Activated naive CD4-positive, alpha-beta T cell treated with anti-CD3 and anti-CD28 coated beads, Interleukin-2, amount 50 U/mL, for 24 hours (primary cell): ENCODE measurements at regions not wholly inside any gene's neighbourhood (a gene's known extent, or its start where the extent isn't known, plus 50 kb on each side); places are given as distances from the start of the nearest gene placed in this dataset.
A peak's percentile ranks its signal among the peaks of the same experiment; 100 is the strongest.

Experiments used
- H3K27ac Mint-ChIP-seq: one replicate; pipeline ENCODE4 v1.8.0; 2021; ENCODE audit warnings: mild to moderate bottlenecking, mixed read lengths
- H3K27me3 Mint-ChIP-seq: one replicate; pipeline ENCODE4 v1.8.0; 2021; ENCODE audit warnings: mixed read lengths
- H3K36me3 Mint-ChIP-seq: one replicate; pipeline ENCODE4 v1.8.0; 2021; ENCODE audit warnings: mixed read lengths
- H3K4me1 Mint-ChIP-seq: one replicate; pipeline ENCODE4 v1.8.0; 2021; ENCODE audit warnings: mixed read lengths
- H3K4me3 Mint-ChIP-seq: one replicate; pipeline ENCODE4 v1.8.0; 2021; ENCODE audit warnings: mild to moderate bottlenecking, mixed read lengths
- H3K9me3 Mint-ChIP-seq: one replicate; pipeline ENCODE4 v1.8.0; 2021; ENCODE audit warnings: mixed read lengths

- Mint-ChIP-seq H3K9me3 (peaks cover 4% of the 10 kb centered on the region), H3K27ac (peak overlapping the region; percentile 99), H3K27me3 (no peaks in the 10 kb centered on the region), H3K4me3 (no peak overlapping the region), H3K4me1 (peaks cover 77% of the 10 kb centered on the region), H3K36me3 (no peaks in the 10 kb centered on the region)
Observed at GRCh38 chr16:85987750-85988078, 88.8 kb downstream of the IRF8 start.

- H3K27ac Mint-ChIP-seq, result peak overlapping the region; percentile 99
- H3K36me3 Mint-ChIP-seq, result no peaks in the 10 kb centered on the region
- peaks cover 77% of the 10 kb centered on the region for H3K4me1 Mint-ChIP-seq
- no peaks in the 10 kb centered on the region for H3K27me3 Mint-ChIP-seq
- peaks cover 4% of the 10 kb centered on the region for H3K9me3 Mint-ChIP-seq
- peak overlapping the region; percentile 78 for H3K4me3 Mint-ChIP-seq
Observed at GRCh38 chr16:85988306-85988705, 89.3 kb downstream of the IRF8 start.

GRCh38 chr16:85988723-85989313, 89.9 kb downstream of the IRF8 start:
- H3K9me3 Mint-ChIP-seq, result peaks cover 4% of the 10 kb centered on the region
- no peaks in the 10 kb centered on the region for H3K36me3 Mint-ChIP-seq
- H3K4me3 Mint-ChIP-seq, result peak overlapping the region; percentile 78
- no peaks in the 10 kb centered on the region for H3K27me3 Mint-ChIP-seq
- H3K27ac Mint-ChIP-seq, result peak overlapping the region; percentile 99
- H3K4me1 Mint-ChIP-seq, result peaks cover 77% of the 10 kb centered on the region

GRCh38 chr16:85989376-85989775, 90.4 kb downstream of the IRF8 start:
- no peaks in the 10 kb centered on the region for H3K27me3 Mint-ChIP-seq
- peak overlapping the region; percentile 78 for H3K4me3 Mint-ChIP-seq
- peak overlapping the region; percentile 99 for H3K27ac Mint-ChIP-seq
- peaks cover 77% of the 10 kb centered on the region for H3K4me1 Mint-ChIP-seq
- H3K36me3 Mint-ChIP-seq, result no peaks in the 10 kb centered on the region
- H3K9me3 Mint-ChIP-seq, result peaks cover 4% of the 10 kb centered on the region

- Mint-ChIP-seq H3K27ac (peak overlapping the region; percentile 99), H3K27me3 (no peaks in the 10 kb centered on the region), H3K36me3 (no peaks in the 10 kb centered on the region), H3K4me1 (peaks cover 75% of the 10 kb centered on the region), H3K4me3 (peak overlapping the region; percentile 66), H3K9me3 (peaks cover 4% of the 10 kb centered on the region)
Observed at GRCh38 chr16:85989863-85990643, 91.1 kb downstream of the IRF8 start.

- Mint-ChIP-seq H3K9me3 (peaks cover 4% of the 10 kb centered on the region), H3K27ac (peak overlapping the region; percentile 99), H3K4me3 (no peak overlapping the region), H3K36me3 (no peaks in the 10 kb centered on the region), H3K27me3 (no peaks in the 10 kb centered on the region), H3K4me1 (peaks cover 75% of the 10 kb centered on the region)
Observed at GRCh38 chr16:85990861-85991301, 91.9 kb downstream of the IRF8 start.

- H3K4me3 Mint-ChIP-seq, result no peak overlapping the region
- peak overlapping the region; percentile 99 for H3K27ac Mint-ChIP-seq
- peaks cover 75% of the 10 kb centered on the region for H3K4me1 Mint-ChIP-seq
- peaks cover 2% of the 10 kb centered on the region for H3K36me3 Mint-ChIP-seq
- peaks cover 4% of the 10 kb centered on the region for H3K9me3 Mint-ChIP-seq
- H3K27me3 Mint-ChIP-seq, result no peaks in the 10 kb centered on the region
Observed at GRCh38 chr16:85991425-85991824, 92.5 kb downstream of the IRF8 start.

GRCh38 chr16:85991856-85992255, 92.9 kb downstream of the IRF8 start:
- Mint-ChIP-seq H3K4me1 (peaks cover 74% of the 10 kb centered on the region), H3K27me3 (no peaks in the 10 kb centered on the region), H3K9me3 (peaks cover 4% of the 10 kb centered on the region), H3K36me3 (peaks cover 2% of the 10 kb centered on the region), H3K4me3 (no peak overlapping the region), H3K27ac (peak overlapping the region; percentile 99)

GRCh38 chr16:85992359-85992758, 93.4 kb downstream of the IRF8 start:
- H3K4me1 Mint-ChIP-seq, result peaks cover 69% of the 10 kb centered on the region
- H3K4me3 Mint-ChIP-seq, result no peak overlapping the region
- peaks cover 2% of the 10 kb centered on the region for H3K36me3 Mint-ChIP-seq
- peaks cover 4% of the 10 kb centered on the region for H3K9me3 Mint-ChIP-seq
- H3K27me3 Mint-ChIP-seq, result no peaks in the 10 kb centered on the region
- peak overlapping the region; percentile 99 for H3K27ac Mint-ChIP-seq

GRCh38 chr16:85992779-85993178, 93.8 kb downstream of the IRF8 start:
- Mint-ChIP-seq H3K4me3 (no peak overlapping the region), H3K27ac (peak overlapping the region; percentile 26), H3K27me3 (no peaks in the 10 kb centered on the region), H3K4me1 (peaks cover 67% of the 10 kb centered on the region), H3K9me3 (peaks cover 4% of the 10 kb centered on the region), H3K36me3 (peaks cover 2% of the 10 kb centered on the region)

GRCh38 chr16:85994492-85995490, 95.8 kb downstream of the IRF8 start:
- H3K4me1 Mint-ChIP-seq, result peaks cover 57% of the 10 kb centered on the region
- H3K36me3 Mint-ChIP-seq, result peaks cover 2% of the 10 kb centered on the region
- peaks cover 4% of the 10 kb centered on the region for H3K9me3 Mint-ChIP-seq
- H3K4me3 Mint-ChIP-seq, result peak overlapping the region; percentile 56
- no peaks in the 10 kb centered on the region for H3K27me3 Mint-ChIP-seq
- peak overlapping the region; percentile 92 for H3K27ac Mint-ChIP-seq

GRCh38 chr16:85995541-85996423, 96.8 kb downstream of the IRF8 start:
- Mint-ChIP-seq H3K4me1 (peaks cover 48% of the 10 kb centered on the region), H3K27me3 (no peaks in the 10 kb centered on the region), H3K9me3 (no peaks in the 10 kb centered on the region), H3K36me3 (peaks cover 2% of the 10 kb centered on the region), H3K27ac (peak overlapping the region; percentile 92), H3K4me3 (peak overlapping the region; percentile 56)

- peaks cover 37% of the 10 kb centered on the region for H3K4me1 Mint-ChIP-seq
Observed at GRCh38 chr16:85996843-85997242, 97.9 kb downstream of the IRF8 start.

GRCh38 chr16:85998171-85998867, 99.4 kb downstream of the IRF8 start:
- H3K9me3 Mint-ChIP-seq, result no peaks in the 10 kb centered on the region
- H3K36me3 Mint-ChIP-seq, result peaks cover 2% of the 10 kb centered on the region
- H3K4me1 Mint-ChIP-seq, result peaks cover 32% of the 10 kb centered on the region
- no peaks in the 10 kb centered on the region for H3K27me3 Mint-ChIP-seq
- no peak overlapping the region for H3K4me3 Mint-ChIP-seq
- H3K27ac Mint-ChIP-seq, result peak overlapping the region; percentile 48

More at GRCh38 chr16:85996843-85997242, 97.9 kb downstream of the IRF8 start:
- H3K9me3 Mint-ChIP-seq, result no peaks in the 10 kb centered on the region
- no peak overlapping the region for H3K4me3 Mint-ChIP-seq
- no peaks in the 10 kb centered on the region for H3K27me3 Mint-ChIP-seq
- peaks cover 2% of the 10 kb centered on the region for H3K36me3 Mint-ChIP-seq
- H3K27ac Mint-ChIP-seq, result no peak overlapping the region
